ENCODE measurements at regions not wholly inside any gene's neighbourhood (a gene's known extent, or its start where the extent isn't known, plus 50 kb on each side); places are given as distances from the start of the nearest gene placed in this dataset.

GRCh38 chr17:15048381-15048780 lies 216.7 kb downstream of the PMP22 start:
- no peak overlapping the region for H3K9ac ChIP-seq (ENCODE audit: low read length)
- no peak overlapping the region for H3K4ac ChIP-seq (ENCODE audit: low read depth, low read length)
- H3K14ac ChIP-seq (ENCODE audit: low read length) = no peak overlapping the region
- no peak overlapping the region for H3K27ac ChIP-seq (ENCODE audit: low read depth, low read length)
- no peak for DNase-seq
- H3K36me3 ChIP-seq (ENCODE audit: control insufficient read depth in 1 of 2, insufficient read depth in 2 of 2, low read length in 2 of 2) = no peaks in the 10 kb centered on the region
- no peak overlapping the region for H2BK12ac ChIP-seq (ENCODE audit: low read length)
- H3K79me2 ChIP-seq (ENCODE audit: control insufficient read depth, insufficient read depth, low read length, poor library complexity) = no peaks in the 10 kb centered on the region
- H3K9me3 ChIP-seq (ENCODE audit: insufficient read depth, low read depth, low read length) = no peaks in the 10 kb centered on the region
- H3K79me1 ChIP-seq (ENCODE audit: low read length) = no peaks in the 10 kb centered on the region
- H3K18ac ChIP-seq (ENCODE audit: low read length) = no peak overlapping the region
- H3K4me3 ChIP-seq (ENCODE audit: low read depth, low read length) = no peak overlapping the region
- no peak overlapping the region for H2AK5ac ChIP-seq (ENCODE audit: low read length)
- no peak overlapping the region for H2BK5ac ChIP-seq (ENCODE audit: low read depth, low read length, poor library complexity)
- H3K27me3 ChIP-seq (ENCODE audit: insufficient read depth, low read length) = no peaks in the 10 kb centered on the region
- no peak overlapping the region for H3K4me2 ChIP-seq (ENCODE audit: low read length)
- no peak overlapping the region for H4K12ac ChIP-seq (ENCODE audit: low read depth, low read length)
- no peaks in the 10 kb centered on the region for H3K4me1 ChIP-seq (ENCODE audit: control insufficient read depth in 1 of 2, insufficient read depth in 2 of 2, low read length in 2 of 2)
- H3K23ac ChIP-seq (ENCODE audit: low read length) = no peak overlapping the region
- no peak overlapping the region for H2BK120ac ChIP-seq (ENCODE audit: insufficient read depth, low read length, poor library complexity)
- H4K8ac ChIP-seq (ENCODE audit: low read depth, low read length) = no peak overlapping the region
- WGBS (ENCODE audit: extremely low coverage, insufficient coverage, insufficient read length) = no CpG with 5 or more reads among the region's 2 CpGs
- H4K91ac ChIP-seq (ENCODE audit: low read depth, low read length) = no peak overlapping the region
- H2AFZ ChIP-seq (ENCODE audit: insufficient read depth, low read length, poor library complexity) = no peak overlapping the region

- H4K91ac ChIP-seq (ENCODE audit: low read depth, low read length) = no peak overlapping the region
- no peak overlapping the region for H3K4ac ChIP-seq (ENCODE audit: low read depth, low read length)
- no peak overlapping the region for H3K23ac ChIP-seq (ENCODE audit: low read length)
- no peak overlapping the region for H3K9ac ChIP-seq (ENCODE audit: low read length)
- H2BK5ac ChIP-seq (ENCODE audit: low read depth, low read length, poor library complexity) = no peak overlapping the region
- no peak overlapping the region for H2BK12ac ChIP-seq (ENCODE audit: low read length)
- no peaks in the 10 kb centered on the region for H3K36me3 ChIP-seq (ENCODE audit: control insufficient read depth in 1 of 2, insufficient read depth in 2 of 2, low read length in 2 of 2)
- no peak overlapping the region for H4K8ac ChIP-seq (ENCODE audit: low read depth, low read length)
- H3K18ac ChIP-seq (ENCODE audit: low read length) = no peak overlapping the region
- H4K12ac ChIP-seq (ENCODE audit: low read depth, low read length) = no peak overlapping the region
- no peaks in the 10 kb centered on the region for H3K27me3 ChIP-seq (ENCODE audit: insufficient read depth, low read length)
- H3K27ac ChIP-seq (ENCODE audit: low read depth, low read length) = no peak overlapping the region
- WGBS (ENCODE audit: extremely low coverage, insufficient coverage, insufficient read length) = no CpG with 5 or more reads among the region's 6 CpGs
- H3K9me3 ChIP-seq (ENCODE audit: insufficient read depth, low read depth, low read length) = no peaks in the 10 kb centered on the region
- H2AFZ ChIP-seq (ENCODE audit: insufficient read depth, low read length, poor library complexity) = no peak overlapping the region
- no peak for DNase-seq
- H2BK120ac ChIP-seq (ENCODE audit: insufficient read depth, low read length, poor library complexity) = no peak overlapping the region
- H3K4me2 ChIP-seq (ENCODE audit: low read length) = no peak overlapping the region
- H3K79me2 ChIP-seq (ENCODE audit: control insufficient read depth, insufficient read depth, low read length, poor library complexity) = no peaks in the 10 kb centered on the region
- H2AK5ac ChIP-seq (ENCODE audit: low read length) = no peak overlapping the region
- H3K79me1 ChIP-seq (ENCODE audit: low read length) = no peaks in the 10 kb centered on the region
- H3K4me1 ChIP-seq (ENCODE audit: control insufficient read depth in 1 of 2, insufficient read depth in 2 of 2, low read length in 2 of 2) = no peaks in the 10 kb centered on the region
- no peak overlapping the region for H3K4me3 ChIP-seq (ENCODE audit: low read depth, low read length)
- H3K14ac ChIP-seq (ENCODE audit: low read length) = no peak overlapping the region
These were observed 222.8 kb downstream of the PMP22 start for GRCh38 chr17:15042311-15042710.

- peak; percentile 56 to 65 for DNase-seq
- no peak overlapping the region for H3K18ac ChIP-seq (ENCODE audit: low read length)
- no CpG with 5 or more reads among the region's 1 CpG for WGBS (ENCODE audit: extremely low coverage, insufficient coverage, insufficient read length)
- no peaks in the 10 kb centered on the region for H3K79me1 ChIP-seq (ENCODE audit: low read length)
- H3K4ac ChIP-seq (ENCODE audit: low read depth, low read length) = no peak overlapping the region
- H3K27me3 ChIP-seq (ENCODE audit: insufficient read depth, low read length) = no peaks in the 10 kb centered on the region
- H3K4me1 ChIP-seq (ENCODE audit: control insufficient read depth in 1 of 2, insufficient read depth in 2 of 2, low read length in 2 of 2) = no peaks in the 10 kb centered on the region
- H2BK12ac ChIP-seq (ENCODE audit: low read length) = no peak overlapping the region
- no peak overlapping the region for H2AK5ac ChIP-seq (ENCODE audit: low read length)
- H3K4me2 ChIP-seq (ENCODE audit: low read length) = no peak overlapping the region
- H3K9me3 ChIP-seq (ENCODE audit: insufficient read depth, low read depth, low read length) = no peaks in the 10 kb centered on the region
- H3K79me2 ChIP-seq (ENCODE audit: control insufficient read depth, insufficient read depth, low read length, poor library complexity) = no peaks in the 10 kb centered on the region
- no peak overlapping the region for H2BK120ac ChIP-seq (ENCODE audit: insufficient read depth, low read length, poor library complexity)
- H3K36me3 ChIP-seq (ENCODE audit: control insufficient read depth in 1 of 2, insufficient read depth in 2 of 2, low read length in 2 of 2) = no peaks in the 10 kb centered on the region
- H3K9ac ChIP-seq (ENCODE audit: low read length) = no peak overlapping the region
- no peak overlapping the region for H3K14ac ChIP-seq (ENCODE audit: low read length)
- no peak overlapping the region for H4K12ac ChIP-seq (ENCODE audit: low read depth, low read length)
- H3K23ac ChIP-seq (ENCODE audit: low read length) = no peak overlapping the region
- no peak overlapping the region for H3K27ac ChIP-seq (ENCODE audit: low read depth, low read length)
- no peak overlapping the region for H4K8ac ChIP-seq (ENCODE audit: low read depth, low read length)
- H2AFZ ChIP-seq (ENCODE audit: insufficient read depth, low read length, poor library complexity) = no peak overlapping the region
- no peak overlapping the region for H2BK5ac ChIP-seq (ENCODE audit: low read depth, low read length, poor library complexity)
- no peak overlapping the region for H3K4me3 ChIP-seq (ENCODE audit: low read depth, low read length)
- H4K91ac ChIP-seq (ENCODE audit: low read depth, low read length) = no peak overlapping the region
These were observed 225.8 kb downstream of the PMP22 start for GRCh38 chr17:15039366-15039765.

- Histone ChIP-seq H2BK5ac (ENCODE audit: low read depth, low read length, poor library complexity) (no peak overlapping the region), H4K91ac (ENCODE audit: low read depth, low read length) (no peak overlapping the region), H3K79me2 (ENCODE audit: control insufficient read depth, insufficient read depth, low read length, poor library complexity) (no peaks in the 10 kb centered on the region), H3K18ac (ENCODE audit: low read length) (no peak overlapping the region), H3K9me3 (ENCODE audit: insufficient read depth, low read depth, low read length) (no peaks in the 10 kb centered on the region), H2AK5ac (ENCODE audit: low read length) (no peak overlapping the region), H3K9ac (ENCODE audit: low read length) (no peak overlapping the region), H3K4me1 (ENCODE audit: control insufficient read depth in 1 of 2, insufficient read depth in 2 of 2, low read length in 2 of 2) (no peaks in the 10 kb centered on the region), H2BK120ac (ENCODE audit: insufficient read depth, low read length, poor library complexity) (no peak overlapping the region), H3K14ac (ENCODE audit: low read length) (no peak overlapping the region), H4K12ac (ENCODE audit: low read depth, low read length) (no peak overlapping the region), H2AFZ (ENCODE audit: insufficient read depth, low read length, poor library complexity) (no peak overlapping the region), H3K23ac (ENCODE audit: low read length) (no peak overlapping the region), H3K79me1 (ENCODE audit: low read length) (no peaks in the 10 kb centered on the region), H3K4me3 (ENCODE audit: low read depth, low read length) (no peak overlapping the region), H2BK12ac (ENCODE audit: low read length) (no peak overlapping the region), H3K4me2 (ENCODE audit: low read length) (no peak overlapping the region), H4K8ac (ENCODE audit: low read depth, low read length) (no peak overlapping the region), H3K36me3 (ENCODE audit: control insufficient read depth in 1 of 2, insufficient read depth in 2 of 2, low read length in 2 of 2) (no peaks in the 10 kb centered on the region), H3K27ac (ENCODE audit: low read depth, low read length) (no peak overlapping the region), H3K27me3 (ENCODE audit: insufficient read depth, low read length) (no peaks in the 10 kb centered on the region), H3K4ac (ENCODE audit: low read depth, low read length) (no peak overlapping the region)
- no CpG with 5 or more reads among the region's 5 CpGs for whole genome bisulfite sequencing (ENCODE audit: extremely low coverage, insufficient coverage, insufficient read length)
- peak in 1 of 2 donors; percentile 22 for DNase-seq
These were observed 226.5 kb downstream of the PMP22 start for GRCh38 chr17:15038656-15039055.
